WERI-Rb-1 (cell line): ENCODE measurements at regions not wholly inside any gene's neighbourhood (a gene's known extent, or its start where the extent isn't known, plus 50 kb on each side); places are given as distances from the start of the nearest gene placed in this dataset.
A peak's percentile ranks its signal among the peaks of the same experiment; 100 is the strongest.

Source experiments
- DNase-seq: peaks from one replicate; pipeline ENCODE4 v3.0.0-alpha.2; 2020
- H3K27ac ChIP-seq: fragments of 250-450 bp; sonication (Bioruptor Pico); 2 replicates; pipeline ENCODE4 v1.5.1; 2020; ENCODE audit warnings: mild to moderate bottlenecking, moderate library complexity
- H3K27me3 ChIP-seq: fragments of 250-450 bp; sonication (Bioruptor Pico); 2 replicates; pipeline ENCODE4 v1.5.1; 2021; ENCODE audit warnings: mild to moderate bottlenecking, low read depth, moderate library complexity; ENCODE audit not compliant: insufficient read depth, severe bottlenecking
- H3K36me3 ChIP-seq: fragments of 250-450 bp; sonication (Bioruptor Pico); 2 replicates; pipeline ENCODE4 v1.5.1; 2020; ENCODE audit warnings: mild to moderate bottlenecking, moderate library complexity
- H3K4me3 ChIP-seq: 2 replicates; pipeline ENCODE4 v1.5.1; 2011; ENCODE audit warnings: low read depth, mild to moderate bottlenecking, control low read depth, low read length
- H3K9me3 ChIP-seq: fragments of 250-450 bp; sonication (Bioruptor Pico); 2 replicates; pipeline ENCODE4 v1.5.1; 2021; ENCODE audit warnings: mild to moderate bottlenecking, moderate library complexity; ENCODE audit not compliant: severe bottlenecking
- CTCF ChIP-seq: IDR thresholded peaks from 2 replicates; pipeline ENCODE4 v1.5.1; 2011; ENCODE audit warnings: low read depth, mild to moderate bottlenecking, control low read depth, inconsistent platforms, low read length

DNA sequence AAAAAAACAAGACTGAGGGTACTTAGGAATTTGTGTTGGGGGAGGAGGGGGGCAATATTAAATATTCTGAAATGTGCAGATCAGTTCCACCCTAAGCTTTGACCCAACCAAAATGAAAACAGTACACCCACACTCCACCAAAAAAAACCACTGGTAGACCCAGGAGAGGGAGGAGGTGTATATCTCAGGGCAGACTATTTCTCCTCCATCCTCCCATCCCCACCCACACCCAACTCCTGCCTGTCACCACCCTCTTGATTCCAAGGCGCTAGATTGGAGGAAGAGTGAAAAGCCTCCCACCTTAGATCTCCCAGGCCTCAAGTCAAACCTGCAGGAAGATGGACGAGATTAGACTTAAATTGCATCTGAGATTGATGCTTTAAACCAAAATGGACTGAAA, 76.6 kb upstream of the SRD5A3 start:
- H3K27ac ChIP-seq: no peak overlapping the region
- DNase-seq: no peak
- no peaks in the 10 kb centered on the region for H3K9me3 ChIP-seq
- H3K36me3 ChIP-seq: no peaks in the 10 kb centered on the region
- no peak for TF ChIP-seq CTCF
- peaks cover 36% of the 10 kb centered on the region for H3K27me3 ChIP-seq
- H3K4me3 ChIP-seq: no peak overlapping the region

GRCh38 chr4:55269995-55270394, 76.0 kb upstream of the SRD5A3 start:
- H3K27me3 ChIP-seq: peaks cover 32% of the 10 kb centered on the region
- no peaks in the 10 kb centered on the region for H3K36me3 ChIP-seq
- H3K4me3 ChIP-seq: no peak overlapping the region
- no peak for DNase-seq
- no peaks in the 10 kb centered on the region for H3K9me3 ChIP-seq
- no peak for TF ChIP-seq CTCF
- no peak overlapping the region for H3K27ac ChIP-seq

- H3K27me3 ChIP-seq: peaks cover 27% of the 10 kb centered on the region
- TF ChIP-seq CTCF: no peak
- H3K9me3 ChIP-seq: no peaks in the 10 kb centered on the region
- no peak overlapping the region for H3K27ac ChIP-seq
- H3K4me3 ChIP-seq: no peak overlapping the region
- no peak for DNase-seq
- no peaks in the 10 kb centered on the region for H3K36me3 ChIP-seq
Measured at GRCh38 chr4:55270481-55270880, 75.6 kb upstream of the SRD5A3 start.

DNA sequence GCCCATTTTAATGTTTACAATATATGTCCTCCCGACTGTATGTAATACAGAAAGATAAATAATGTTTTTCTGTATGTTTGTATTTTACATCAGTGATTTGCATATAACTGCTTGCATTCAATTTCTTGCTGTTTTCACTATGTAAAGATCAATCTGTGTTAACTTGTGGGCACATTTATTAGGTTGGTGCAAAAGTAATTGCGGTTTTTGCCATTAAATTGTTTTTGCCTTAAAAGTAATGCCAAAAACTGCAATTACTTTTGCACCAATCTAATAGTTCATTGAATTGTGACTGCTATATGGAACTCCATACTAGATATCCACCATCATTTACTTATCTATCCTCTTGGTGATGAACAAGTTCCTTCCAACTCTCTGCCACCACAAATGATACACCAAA, 73.9 kb upstream of the SRD5A3 start:
- no peaks in the 10 kb centered on the region for H3K9me3 ChIP-seq
- H3K27me3 ChIP-seq: peaks cover 27% of the 10 kb centered on the region
- H3K4me3 ChIP-seq: no peak overlapping the region
- no peak for DNase-seq
- TF ChIP-seq CTCF: no peak
- no peaks in the 10 kb centered on the region for H3K36me3 ChIP-seq
- no peak overlapping the region for H3K27ac ChIP-seq

DNA sequence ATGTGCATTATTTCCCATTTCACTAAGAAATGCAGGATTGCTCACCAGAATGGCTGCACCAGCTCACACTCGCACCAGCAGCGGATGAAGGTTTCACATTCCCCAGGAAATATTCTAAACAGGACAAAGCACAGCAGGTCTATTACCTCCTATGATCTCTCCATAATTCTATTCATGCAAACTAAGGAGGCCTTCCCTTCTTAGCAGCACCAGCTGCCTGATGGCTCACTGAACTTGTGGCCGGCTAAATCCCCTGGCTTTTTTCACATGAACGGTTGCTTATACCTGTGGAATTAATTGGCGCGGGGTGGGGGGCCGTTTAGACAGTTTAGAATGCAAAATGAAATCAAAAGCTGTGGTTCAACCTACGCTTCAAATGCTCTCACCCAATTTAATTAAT, 73.5 kb upstream of the SRD5A3 start:
- no peaks in the 10 kb centered on the region for H3K36me3 ChIP-seq
- no peak overlapping the region for H3K4me3 ChIP-seq
- no peak for TF ChIP-seq CTCF
- H3K27ac ChIP-seq: no peak overlapping the region
- H3K9me3 ChIP-seq: no peaks in the 10 kb centered on the region
- DNase-seq: peak; percentile 21
- H3K27me3 ChIP-seq: peaks cover 27% of the 10 kb centered on the region

DNA sequence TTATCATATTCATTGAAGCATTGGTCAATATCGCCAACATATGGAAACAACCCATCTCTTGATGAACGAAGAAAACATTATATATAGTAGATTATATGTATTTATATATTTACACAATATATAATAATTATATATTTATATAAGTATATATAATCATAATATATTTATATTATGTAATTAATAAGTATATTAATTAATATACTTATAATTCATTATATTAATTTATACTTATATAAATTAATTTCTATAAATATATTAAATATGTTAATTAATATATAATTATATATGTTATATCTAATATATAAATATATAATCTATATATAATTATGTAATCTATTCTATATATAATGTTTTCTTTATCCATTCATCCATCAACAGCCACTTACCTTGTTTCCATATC, 69.0 kb upstream of the SRD5A3 start:
- TF ChIP-seq CTCF: no peak
- no peak overlapping the region for H3K27ac ChIP-seq
- DNase-seq: no peak
- no peaks in the 10 kb centered on the region for H3K36me3 ChIP-seq
- H3K4me3 ChIP-seq: no peak overlapping the region
- H3K27me3 ChIP-seq: peaks cover 14% of the 10 kb centered on the region
- no peaks in the 10 kb centered on the region for H3K9me3 ChIP-seq
